D721Med (cell line): ENCODE measurements at regions not wholly inside any gene's neighbourhood (a gene's known extent, or its start where the extent isn't known, plus 50 kb on each side); places are given as distances from the start of the nearest gene placed in this dataset.
"Not testable (repeated sequence)": the region's sequence is repeated elsewhere in the genome, so short reads cannot be mapped to it uniquely, and the experiment has no call there.

ENCODE experiments used
- DNase-seq: peaks from one replicate; pipeline ENCODE4 v3.0.0; 2011; ENCODE audit warnings: low spot score; ENCODE audit not compliant: insufficient read length
- FAIRE-seq: peaks from 2 replicates; lab custom pipeline; 2011; peaks lifted over from hg19 to GRCh38; lab: Jason Lieb, UNC
- CTCF ChIP-seq: IDR thresholded peaks from 2 replicates; pipeline ENCODE4 v1.5.1; 2012; ENCODE audit warnings: mild to moderate bottlenecking, control low read depth; ENCODE audit not compliant: insufficient read depth; ENCODE audit errors: missing control alignments

- no peak for DNase-seq
- TF ChIP-seq CTCF: no peak
- FAIRE-seq: no peak
Measured at GRCh38 chr3:167051421-167051820, 328.7 kb downstream of the ZBBX start.

GRCh38 chr3:167033866-167034265 is 346.2 kb downstream of the ZBBX start:
- DNase-seq (no peak), FAIRE-seq (no peak)
- TF ChIP-seq CTCF: no peak

- FAIRE-seq: peak; percentile 93
- TF ChIP-seq CTCF: peak; percentile 79
- no peak for DNase-seq
Measured at GRCh38 chr3:167032267-167032876, 347.7 kb downstream of the ZBBX start.

GRCh38 chr3:167031364-167032049 is 348.6 kb downstream of the ZBBX start:
- DNase-seq (no peak), FAIRE-seq (no peak)
- no peak for TF ChIP-seq CTCF

GRCh38 chr3:167030082-167030725 is 349.9 kb downstream of the ZBBX start:
- DNase-seq: no peak
- FAIRE-seq: no peak
- no peak for TF ChIP-seq CTCF

DNA sequence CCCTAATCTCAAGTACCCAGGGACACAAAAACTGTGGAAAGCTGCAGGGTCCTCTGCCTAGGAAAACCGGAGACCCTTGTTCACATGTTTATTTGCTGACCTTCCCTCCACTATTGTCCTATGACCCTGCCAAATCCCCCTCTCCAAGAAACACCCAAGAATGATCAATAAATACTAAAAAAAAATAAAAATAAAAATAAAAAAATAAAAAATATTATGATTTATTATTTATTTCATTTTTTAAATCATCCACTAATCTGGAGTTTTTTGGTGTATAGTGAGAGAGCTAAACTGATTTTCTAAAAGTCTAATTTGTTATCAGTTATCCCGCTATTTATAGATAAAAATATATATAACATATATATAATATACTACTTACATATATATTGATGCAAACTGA is 360.6 kb downstream of the ZBBX start:
- not testable (repeated sequence) for FAIRE-seq

DNA sequence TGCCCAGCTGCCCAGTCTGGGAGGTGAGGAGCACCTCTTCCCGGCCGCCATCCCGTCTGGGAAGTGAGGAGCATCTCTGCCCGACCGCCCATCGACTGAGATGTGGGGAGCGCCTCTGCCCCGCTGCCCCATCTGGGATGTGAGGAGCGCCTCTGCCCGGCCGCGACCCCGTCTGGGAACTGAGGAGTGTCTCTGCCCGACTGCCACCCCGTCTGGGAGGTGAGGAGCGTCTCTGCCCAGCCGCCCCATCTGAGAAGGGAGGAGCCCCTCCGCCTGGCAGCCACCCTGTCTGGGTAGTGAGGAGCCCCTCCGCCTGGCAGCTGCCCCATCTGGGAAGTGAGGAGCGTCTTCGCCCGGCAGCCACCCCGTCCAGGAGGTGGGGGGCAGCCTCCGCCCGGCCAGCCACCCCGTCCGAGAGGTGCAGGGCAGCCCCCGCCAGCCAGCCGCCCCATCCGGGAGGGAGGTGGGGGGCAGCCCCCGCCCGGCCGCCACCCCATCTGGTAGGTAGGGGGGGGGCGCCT is 361.4 kb downstream of the ZBBX start:
- DNase-seq, FAIRE-seq: not testable (repeated sequence)

More for the DNA sequence above, 360.6 kb downstream of the ZBBX start:
- not testable (repeated sequence) for DNase-seq

DNA sequence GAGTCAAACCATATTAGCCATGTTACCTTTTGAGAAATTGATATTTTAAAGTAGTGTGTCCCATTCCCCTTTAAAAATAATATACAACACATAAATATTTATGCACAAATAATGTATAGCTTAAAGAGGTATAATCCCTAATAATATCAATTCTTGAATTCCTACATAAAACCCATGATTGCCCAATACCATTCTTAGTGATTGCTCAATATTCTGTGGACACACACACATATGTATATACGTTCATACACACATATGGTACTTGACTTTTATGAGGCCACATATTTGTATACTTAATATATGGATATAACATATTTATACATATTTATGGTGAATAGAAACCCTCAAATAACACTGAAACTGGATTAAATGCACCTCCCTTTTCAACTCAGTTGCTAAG is 367.4 kb downstream of the ZBBX start:
- FAIRE-seq (no peak), DNase-seq (no peak)
- TF ChIP-seq CTCF: no peak
